Body of pancreas (tissue), 4 donors: ENCODE measurements at regions not wholly inside any gene's neighbourhood (a gene's known extent, or its start where the extent isn't known, plus 50 kb on each side); places are given as distances from the start of the nearest gene placed in this dataset.
"Not testable (repeated sequence)": the region's sequence is repeated elsewhere in the genome, so short reads cannot be mapped to it uniquely, and the experiment has no call there.

ENCODE experiments used
- ATAC-seq: fragments of 150-250 bp; one replicate; pipeline ENCODE4 v1.9.1; 2016
- DNase-seq, 4 donors: peaks; one replicate each; pipeline ENCODE4 v3.0.0-alpha.2; 2019
- H3K27ac ChIP-seq, 4 donors: fragments of 200-600 bp; sonication (generic); 1 replicate in 3 of 4; 2 replicates in 1 of 4; pipeline versions ENCODE4 v1.5.1 to v1.6.1; 2016 to 2019; ENCODE audit warnings: mild to moderate bottlenecking in 1 of 4, mixed read lengths in 1 of 4, moderate library complexity in 1 of 4
- H3K27me3 ChIP-seq, 2 donors: fragments of 200-600 bp; sonication (generic); one replicate each; pipeline ENCODE4 v1.6.0; 2016; ENCODE audit warnings: mild to moderate bottlenecking in 1 of 2
- H3K36me3 ChIP-seq, 2 donors: fragments of 200-600 bp; sonication (generic); replicated peaks in 1 of 2; 2 replicates each; pipeline ENCODE4 v1.5.1; 2016; ENCODE audit warnings: low read depth in 2 of 2; ENCODE audit not compliant: insufficient read depth in 1 of 2
- H3K4me1 ChIP-seq: fragments of 200-600 bp; sonication (generic); one replicate; pipeline ENCODE4 v1.6.0; 2016
- H3K4me3 ChIP-seq, 2 donors: fragments of 200-600 bp; sonication (generic); 1 replicate in 1 of 2; 2 replicates in 1 of 2; pipeline ENCODE4 v1.5.1; 2016 to 2019
- H3K9me3 ChIP-seq, 3 donors: fragments of 200-600 bp; sonication (generic); 1 replicate in 2 of 3; 2 replicates in 1 of 3; pipeline ENCODE4 v1.5.1; 2016
- CTCF ChIP-seq, 7 experiments: fragments of 450-650 bp in 4 of 7; fragments of 200-600 bp in 3 of 7; sonication (generic) in 3 of 7; IDR thresholded peaks; one replicate each; pipeline ENCODE4 v1.5.1; 2016 to 2019; ENCODE audit warnings: antibody characterized with exemption in 7 of 7
- POLR2A ChIP-seq, 3 donors: fragments of 450-650 bp; IDR thresholded peaks; one replicate each; pipeline ENCODE4 v1.6.1; 2016; ENCODE audit warnings: antibody characterized with exemption in 3 of 3, mild to moderate bottlenecking in 2 of 3
- whole genome bisulfite sequencing, 2 donors: methylation state at CpG; one replicate each; pipeline ENCODE4 v1.1.5; 2017; 5-methylcytosine and 5-hydroxymethylcytosine counted together
- intact Hi-C: fragments of 100-400 bp; cut with DNase I; formaldehyde crosslinking; loops from one replicate; pipeline ENCODE4 v1.15.1; 2023

GRCh38 chr2:155905657-155906056, 426.9 kb downstream of the NR4A2 start:
- DNase-seq (no peak), ATAC-seq (no peak)
- no peaks in the 10 kb centered on the region for H3K27me3 ChIP-seq
- H3K27ac ChIP-seq, result no peak overlapping the region
- intact Hi-C loops, result no loop called here
- no peak overlapping the region for H3K4me3 ChIP-seq
- no peaks in the 10 kb centered on the region for H3K9me3 ChIP-seq
- WGBS, 2 donors, result 18 to 25% methylated on average over 1 of the region's 1 CpG
- H3K36me3 ChIP-seq, result no peaks in the 10 kb centered on the region
- TF ChIP-seq CTCF (IDR thresholded peaks at IDR 0.05) (no peak), POLR2A (IDR thresholded peaks at IDR 0.05) (no peak)
- no peaks in the 10 kb centered on the region for H3K4me1 ChIP-seq

GRCh38 chr2:155904720-155905119, 427.8 kb downstream of the NR4A2 start:
- no peak for DNase-seq
- Histone ChIP-seq H3K4me3 (no peak overlapping the region), H3K9me3 (no peaks in the 10 kb centered on the region), H3K4me1 (no peaks in the 10 kb centered on the region), H3K27me3 (no peaks in the 10 kb centered on the region), H3K27ac (no peak overlapping the region), H3K36me3 (no peaks in the 10 kb centered on the region)
- intact Hi-C loops, result no loop called here
- 50% methylated on average over 2 of the region's 2 CpGs for WGBS, 2 donors
- ATAC-seq, result no peak
- TF ChIP-seq CTCF (IDR thresholded peaks at IDR 0.05) (no peak), POLR2A (IDR thresholded peaks at IDR 0.05) (no peak)

DNA sequence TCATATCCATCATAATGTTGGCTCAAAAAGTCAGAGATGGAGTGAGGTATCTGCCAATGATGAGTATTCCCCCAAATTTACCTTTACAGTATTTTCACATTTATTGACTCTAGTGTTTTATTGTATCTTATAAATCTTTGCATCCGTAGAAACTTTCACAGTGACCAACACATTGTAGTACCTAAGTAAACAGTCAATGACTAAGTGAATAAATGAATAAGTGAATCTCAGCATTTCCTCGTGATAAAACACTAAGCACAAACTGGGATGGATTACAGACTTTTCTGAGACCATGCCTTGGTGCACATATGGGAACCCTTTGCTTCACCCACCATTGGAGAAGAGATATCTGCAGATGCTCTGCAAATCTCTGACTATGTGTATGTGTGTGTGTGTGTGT, 429.9 kb downstream of the NR4A2 start:
- Histone ChIP-seq H3K27ac (no peak overlapping the region), H3K9me3 (no peaks in the 10 kb centered on the region)
- ATAC-seq, result no peak

GRCh38 chr2:155895016-155895415, 437.5 kb downstream of the NR4A2 start:
- ATAC-seq (no peak), DNase-seq (no peak)
- intact Hi-C loops, result no loop called here
- no peak for TF ChIP-seq CTCF (IDR thresholded peaks at IDR 0.05)
- TF ChIP-seq POLR2A (IDR thresholded peaks at IDR 0.05), result no peak
- Histone ChIP-seq H3K4me3 (no peak overlapping the region), H3K27ac (no peak overlapping the region), H3K36me3 (no peaks in the 10 kb centered on the region), H3K9me3 (no peaks in the 10 kb centered on the region), H3K27me3 (no peaks in the 10 kb centered on the region), H3K4me1 (no peaks in the 10 kb centered on the region)
- WGBS, 2 donors, result 13 to 20% methylated on average over 1 of the region's 1 CpG

More for the DNA sequence above, 429.9 kb downstream of the NR4A2 start:
- no peak overlapping the region for H3K4me3 ChIP-seq
- TF ChIP-seq CTCF (IDR thresholded peaks at IDR 0.05) (no peak), POLR2A (IDR thresholded peaks at IDR 0.05) (no peak)
- H3K36me3 ChIP-seq, result no peaks in the 10 kb centered on the region
- no peak for DNase-seq
- H3K4me1 ChIP-seq, result no peaks in the 10 kb centered on the region
- H3K27me3 ChIP-seq, result no peaks in the 10 kb centered on the region
- 46 to 75% methylated on average over 2 of the region's 2 CpGs for WGBS, 2 donors
- intact Hi-C loops, result no loop called here

DNA sequence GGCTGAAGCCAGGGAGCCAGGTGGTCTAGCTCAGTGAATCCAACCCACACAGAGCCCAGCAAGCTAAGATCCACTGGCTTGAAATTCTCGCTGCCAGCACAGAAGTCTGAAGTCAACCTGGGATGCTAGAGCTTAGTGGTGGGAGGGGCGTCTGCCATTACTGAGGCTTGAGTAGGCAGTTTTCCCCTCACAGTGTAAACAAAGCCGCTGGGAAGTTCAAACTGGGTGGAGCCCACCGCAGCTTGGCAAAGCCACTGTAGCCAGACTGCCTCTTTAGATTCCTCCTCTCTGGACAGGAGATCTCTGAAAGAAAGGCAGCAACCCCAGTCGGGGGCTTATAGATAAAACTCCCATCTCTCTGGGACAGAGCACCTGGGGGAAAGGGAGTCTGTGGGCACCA, 452.1 kb downstream of the NR4A2 start:
- H3K36me3 ChIP-seq, ATAC-seq, H3K4me1 ChIP-seq, H3K27me3 ChIP-seq, H3K4me3 ChIP-seq, H3K27ac ChIP-seq, DNase-seq, intact Hi-C loops: not testable (repeated sequence)
- H3K9me3 ChIP-seq, result peaks cover 0 to 13% (median 0%) of the 10 kb centered on the region in 3 donors
- 38 to 58% methylated on average over 4 to 5 of the region's 5 CpGs for WGBS, 2 donors

GRCh38 chr2:155879900-155880299, 452.6 kb downstream of the NR4A2 start:
- DNase-seq, H3K36me3 ChIP-seq, intact Hi-C loops, ATAC-seq, H3K4me1 ChIP-seq, H3K27ac ChIP-seq, H3K4me3 ChIP-seq, H3K27me3 ChIP-seq: not testable (repeated sequence)
- WGBS, 2 donors, result 49 to 64% methylated on average over 4 to 5 of the region's 5 CpGs
- H3K9me3 ChIP-seq, result peaks cover 0 to 13% (median 0%) of the 10 kb centered on the region in 3 donors
